HFF-Myc (cell line): ENCODE measurements at regions not wholly inside any gene's neighbourhood (a gene's known extent, or its start where the extent isn't known, plus 50 kb on each side); places are given as distances from the start of the nearest gene placed in this dataset.

Experiments used
- DNase-seq: peaks from one replicate; pipeline ENCODE4 v3.0.0-alpha.2; 2011; ENCODE audit warnings: low read depth; ENCODE audit errors: extremely low read depth
- H3K4me3 ChIP-seq: replicated peaks from 2 replicates; pipeline ENCODE4 v1.5.1; 2011; ENCODE audit warnings: low read depth, mild to moderate bottlenecking, control low read depth, low read length
- TF ChIP-seq, protein P1 (sequence below): IDR thresholded peaks from 2 replicates; pipeline ENCODE4 v1.5.1; 2012; ENCODE audit warnings: mild to moderate bottlenecking, low read depth, low read length, control low read depth; ENCODE audit errors: missing control alignments

DNA sequence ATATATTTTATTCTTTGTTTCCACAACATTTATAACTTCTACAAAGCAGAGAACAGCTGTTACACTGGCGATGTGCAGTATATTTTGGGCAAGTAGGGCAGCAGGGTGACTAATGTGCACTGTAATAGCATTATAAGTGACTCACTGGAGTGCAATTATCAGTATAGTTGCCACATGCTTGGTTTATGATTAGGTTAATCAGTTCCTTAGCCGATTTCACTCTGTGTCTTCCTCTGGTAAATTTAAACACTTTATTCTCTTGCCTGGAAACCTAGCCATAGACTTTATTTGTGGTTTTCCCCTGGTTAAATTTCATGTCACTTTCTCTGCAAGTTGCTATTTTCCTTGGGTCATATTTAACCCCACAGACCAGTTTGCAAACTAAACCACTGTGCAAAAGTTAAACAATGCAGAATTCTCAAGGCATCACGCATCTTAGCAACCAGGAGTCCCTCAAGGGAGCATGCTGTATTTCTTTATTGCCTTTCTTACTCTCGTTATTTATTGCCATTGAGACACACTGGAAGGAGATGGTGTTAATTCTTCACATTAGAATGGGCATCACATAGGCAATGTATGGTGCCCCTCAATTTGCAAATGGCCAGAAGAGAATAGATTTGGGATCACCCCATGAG lies 690.2 kb upstream of the DPPA4 start:
- TF ChIP-seq, protein P1, sequence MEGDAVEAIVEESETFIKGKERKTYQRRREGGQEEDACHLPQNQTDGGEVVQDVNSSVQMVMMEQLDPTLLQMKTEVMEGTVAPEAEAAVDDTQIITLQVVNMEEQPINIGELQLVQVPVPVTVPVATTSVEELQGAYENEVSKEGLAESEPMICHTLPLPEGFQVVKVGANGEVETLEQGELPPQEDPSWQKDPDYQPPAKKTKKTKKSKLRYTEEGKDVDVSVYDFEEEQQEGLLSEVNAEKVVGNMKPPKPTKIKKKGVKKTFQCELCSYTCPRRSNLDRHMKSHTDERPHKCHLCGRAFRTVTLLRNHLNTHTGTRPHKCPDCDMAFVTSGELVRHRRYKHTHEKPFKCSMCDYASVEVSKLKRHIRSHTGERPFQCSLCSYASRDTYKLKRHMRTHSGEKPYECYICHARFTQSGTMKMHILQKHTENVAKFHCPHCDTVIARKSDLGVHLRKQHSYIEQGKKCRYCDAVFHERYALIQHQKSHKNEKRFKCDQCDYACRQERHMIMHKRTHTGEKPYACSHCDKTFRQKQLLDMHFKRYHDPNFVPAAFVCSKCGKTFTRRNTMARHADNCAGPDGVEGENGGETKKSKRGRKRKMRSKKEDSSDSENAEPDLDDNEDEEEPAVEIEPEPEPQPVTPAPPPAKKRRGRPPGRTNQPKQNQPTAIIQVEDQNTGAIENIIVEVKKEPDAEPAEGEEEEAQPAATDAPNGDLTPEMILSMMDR, result no peak
- H3K4me3 ChIP-seq, result no peak overlapping the region
- no peak for DNase-seq

DNA sequence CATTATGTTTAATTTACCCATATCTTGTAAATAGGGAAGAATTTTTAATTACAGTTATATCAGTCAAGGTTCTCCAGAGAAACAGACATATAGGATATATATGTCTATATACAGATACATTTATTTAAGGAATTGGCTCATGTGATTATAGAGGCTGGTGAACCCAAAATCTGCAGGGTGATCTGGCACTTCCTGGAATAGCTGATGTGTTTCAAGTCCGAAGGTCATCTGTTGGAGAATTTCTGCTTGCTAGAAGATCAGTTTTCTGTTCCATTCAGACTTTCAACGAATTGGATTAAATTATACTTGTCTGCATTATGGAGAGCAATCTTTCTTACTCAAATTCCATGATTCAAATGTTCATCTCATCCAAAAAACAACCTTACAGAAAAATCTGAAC lies 694.6 kb upstream of the DPPA4 start:
- DNase-seq, result no peak
- no peak overlapping the region for H3K4me3 ChIP-seq
- TF ChIP-seq, protein P1, result no peak

DNA sequence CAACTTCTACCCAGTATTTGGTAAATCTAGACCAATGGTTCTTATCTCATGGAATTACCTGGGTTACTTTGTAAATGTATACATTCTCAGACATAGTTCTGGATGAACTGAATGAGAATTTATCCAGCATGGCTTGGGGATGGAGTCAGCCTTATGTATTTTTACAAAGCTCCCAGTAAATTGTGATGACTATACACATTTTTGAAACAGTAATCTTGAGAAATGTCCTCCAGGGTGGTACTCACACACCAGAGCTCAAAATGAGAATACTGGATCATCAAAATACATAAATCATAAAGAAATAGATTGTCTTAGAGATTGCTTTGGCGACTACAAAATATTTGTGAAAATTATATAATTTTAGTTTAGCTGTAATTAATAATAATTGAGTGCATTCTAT lies 722.1 kb upstream of the DPPA4 start:
- DNase-seq, result no peak
- TF ChIP-seq, protein P1, result no peak

DNA sequence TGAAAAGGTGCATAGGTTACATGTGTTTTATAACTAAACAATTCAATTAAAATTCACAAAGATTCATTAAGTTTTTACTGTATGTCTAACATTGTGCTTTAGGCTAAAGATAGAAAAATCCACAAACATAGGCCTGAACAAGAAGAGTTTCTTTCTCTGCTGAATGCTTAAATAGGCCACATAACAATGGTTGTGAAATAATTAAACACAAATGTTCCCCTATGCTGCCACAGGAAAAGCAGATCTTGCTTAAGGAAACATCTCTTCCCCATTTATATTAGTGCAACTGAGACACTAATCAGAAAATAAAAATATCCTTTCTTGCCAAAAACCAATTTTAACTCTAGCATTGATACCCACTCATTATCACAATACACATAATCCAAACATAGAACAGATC lies 725.4 kb upstream of the DPPA4 start:
- TF ChIP-seq, protein P1, result no peak
- DNase-seq, result no peak
- H3K4me3 ChIP-seq, result no peak overlapping the region

More for the DNA sequence above, 722.1 kb upstream of the DPPA4 start:
- H3K4me3 ChIP-seq, result no peak overlapping the region

DNA sequence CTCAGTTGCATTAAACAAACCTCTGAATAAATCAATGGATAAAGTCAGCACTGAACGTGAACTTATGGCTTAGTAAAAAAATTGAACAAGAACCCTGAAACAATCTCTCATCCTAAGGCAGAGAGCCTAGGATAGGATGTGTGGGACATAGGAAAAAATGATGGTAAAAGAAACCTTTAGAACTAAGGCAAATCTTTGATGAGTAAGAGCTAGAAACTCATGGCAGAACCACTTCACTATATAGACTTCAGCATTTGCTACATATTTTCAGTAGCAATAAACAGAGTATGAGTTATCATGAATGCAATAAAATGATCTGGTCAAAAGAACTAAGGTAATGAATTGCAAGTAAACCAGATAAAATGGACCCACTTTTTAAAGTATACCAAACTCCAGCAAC lies 725.8 kb upstream of the DPPA4 start:
- no peak for DNase-seq
- H3K4me3 ChIP-seq, result no peak overlapping the region
- TF ChIP-seq, protein P1, result no peak

DNA sequence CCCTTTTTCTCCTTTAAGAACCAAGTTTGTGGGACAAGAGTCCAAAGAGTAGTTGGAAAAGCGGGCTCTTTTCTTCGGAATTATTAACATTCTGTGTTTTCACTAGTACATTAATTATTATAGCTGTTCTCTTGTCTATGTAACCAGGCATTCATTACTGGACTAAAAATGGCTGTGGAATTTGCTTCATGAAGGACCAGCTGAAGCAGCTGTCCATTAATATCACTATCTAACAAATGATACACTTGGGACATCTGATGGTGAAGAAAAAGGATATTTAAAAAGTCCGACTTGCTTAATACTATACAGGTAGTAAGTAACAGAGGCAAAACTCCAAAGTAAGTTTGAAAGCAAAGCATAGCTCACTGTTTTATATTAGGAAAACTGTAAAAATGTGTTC lies 728.9 kb upstream of the DPPA4 start:
- DNase-seq, result no peak
- H3K4me3 ChIP-seq, result no peak overlapping the region
- TF ChIP-seq, protein P1, result no peak

DNA sequence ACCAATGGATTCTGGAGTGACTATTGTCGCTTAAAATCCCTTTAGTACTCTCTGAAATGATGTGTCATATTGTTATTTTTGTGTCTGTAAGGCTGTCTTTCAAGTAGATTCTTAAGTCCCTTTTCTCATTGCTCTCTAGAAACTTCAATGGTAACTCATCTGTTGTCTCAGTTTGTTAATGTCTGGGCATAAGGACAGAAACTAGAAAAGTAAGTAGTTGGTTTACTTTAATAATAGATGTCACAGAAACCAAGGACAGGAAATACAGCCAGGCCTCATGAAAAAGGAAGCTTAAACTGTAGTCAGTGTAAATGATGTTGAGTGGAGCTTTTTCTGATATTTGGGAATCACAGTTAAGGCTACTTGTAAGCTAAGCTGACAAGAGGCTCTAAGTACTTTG lies 730.2 kb upstream of the DPPA4 start:
- TF ChIP-seq, protein P1, result no peak
- no peak for DNase-seq
- H3K4me3 ChIP-seq, result no peak overlapping the region
